Upper lobe of left lung (tissue), 6 donors: ENCODE measurements at regions not wholly inside any gene's neighbourhood (a gene's known extent, or its start where the extent isn't known, plus 50 kb on each side); places are given as distances from the start of the nearest gene placed in this dataset.

Source experiments
- ATAC-seq, 2 donors: fragments of 200-7000 bp; cut with Tn5 transposase; one replicate each; pipeline ENCODE4 v1.9.1; 2022; ENCODE audit warnings: mild to moderate bottlenecking in 2 of 2, moderate library complexity in 2 of 2; ENCODE audit not compliant: low FRiP score in 2 of 2
- DNase-seq, 2 donors: peaks; one replicate each; pipeline ENCODE4 v3.0.0-alpha.2; 2019 to 2020
- H3K27ac ChIP-seq, 4 donors: fragments of 200-600 bp; sonication (generic); one replicate each; pipeline ENCODE4 v1.5.1; 2016 to 2019
- H3K27me3 ChIP-seq, 4 donors: fragments of 200-600 bp; sonication (generic); one replicate each; pipeline ENCODE4 v1.5.1; 2017 to 2019
- H3K36me3 ChIP-seq, 4 donors: fragments of 200-600 bp; sonication (generic); one replicate each; pipeline ENCODE4 v1.5.1; 2016 to 2019
- H3K4me1 ChIP-seq, 4 donors: fragments of 200-600 bp; sonication (generic); one replicate each; pipeline ENCODE4 v1.5.1; 2018 to 2019
- H3K4me3 ChIP-seq, 4 donors: fragments of 200-600 bp; sonication (generic); one replicate each; pipeline ENCODE4 v1.5.1; 2017 to 2019; ENCODE audit warnings: mild to moderate bottlenecking in 2 of 4, moderate library complexity in 1 of 4
- H3K9me3 ChIP-seq, 4 donors: fragments of 200-600 bp; sonication (generic); one replicate each; pipeline ENCODE4 v1.5.1; 2018 to 2019
- CTCF ChIP-seq, 6 experiments: fragments of 450-650 bp in 4 of 6; fragments of 200-600 bp in 2 of 6; sonication (generic) in 2 of 6; IDR thresholded peaks; one replicate each; pipeline ENCODE4 v1.5.1; 2016 to 2019; ENCODE audit warnings: antibody characterized with exemption in 6 of 6
- EP300 ChIP-seq, 4 donors: sonication (generic); formaldehyde crosslinking; IDR thresholded peaks; one replicate each; pipeline ENCODE4 v1.5.1; 2017; ENCODE audit warnings: antibody characterized with exemption in 4 of 4, control low read depth in 2 of 4
- POLR2A ChIP-seq, 4 donors: fragments of 450-650 bp; IDR thresholded peaks; one replicate each; pipeline ENCODE4 v1.5.1; 2016 to 2017; ENCODE audit warnings: antibody characterized with exemption in 4 of 4, mild to moderate bottlenecking in 2 of 4
- POLR2AphosphoS5 ChIP-seq, 2 donors: sonication (generic); formaldehyde crosslinking; IDR thresholded peaks; one replicate each; pipeline ENCODE4 v1.5.1; 2017; ENCODE audit warnings: antibody characterized with exemption in 2 of 2
- WGBS, 2 donors: methylation state at CpG; one replicate each; pipeline ENCODE4 v1.1.5; 2017 to 2018; 5-methylcytosine and 5-hydroxymethylcytosine counted together
- donor health status: DM: no; HTN: no; CAD: no; lungs with moderate emphysema.
- donor health status: DM: no; HTN: yes; CAD: no; lungs with severe emphysema.

GRCh38 chr1:94637121-94637520 lies 95.6 kb upstream of the F3 start:
- H3K27me3 ChIP-seq: no peaks in the 10 kb centered on the region
- H3K27ac ChIP-seq: peak overlapping the region in 1 of 4 donors; percentile 63
- H3K36me3 ChIP-seq: no peaks in the 10 kb centered on the region
- 94% methylated on average over 3 of the region's 3 CpGs for WGBS, 2 donors
- no peak for DNase-seq
- no peaks in the 10 kb centered on the region for H3K9me3 ChIP-seq
- ATAC-seq: no peak
- no peak for TF ChIP-seq POLR2A (IDR thresholded peaks at IDR 0.05)
- no peak for TF ChIP-seq EP300 (IDR thresholded peaks at IDR 0.05)
- no peak for TF ChIP-seq POLR2AphosphoS5 (IDR thresholded peaks at IDR 0.05)
- peaks cover 0 to 11% (median 0%) of the 10 kb centered on the region in 4 donors for H3K4me1 ChIP-seq
- H3K4me3 ChIP-seq: no peak overlapping the region

GRCh38 chr1:94636624-94637023 lies 95.1 kb upstream of the F3 start:
- no peaks in the 10 kb centered on the region for H3K36me3 ChIP-seq
- H3K4me3 ChIP-seq: no peak overlapping the region
- 65 to 71% methylated on average over 3 of the region's 3 CpGs for WGBS, 2 donors
- TF ChIP-seq EP300 (IDR thresholded peaks at IDR 0.05): peak in 2 of 4 donors; percentile 56 to 60
- TF ChIP-seq POLR2AphosphoS5 (IDR thresholded peaks at IDR 0.05): peak; percentile 8 to 23
- no peak for TF ChIP-seq CTCF (IDR thresholded peaks at IDR 0.05)
- no peak for TF ChIP-seq POLR2A (IDR thresholded peaks at IDR 0.05)
- H3K9me3 ChIP-seq: no peaks in the 10 kb centered on the region
- peak overlapping the region in 1 of 4 donors; percentile 54 for H3K27ac ChIP-seq
- DNase-seq (peak in 1 of 2 donors; percentile 56), ATAC-seq (peak in 1 of 2 donors; percentile 89)
- H3K4me1 ChIP-seq: peaks cover 0 to 11% (median 0%) of the 10 kb centered on the region in 4 donors
- H3K27me3 ChIP-seq: no peaks in the 10 kb centered on the region

GRCh38 chr1:94636100-94636499 lies 94.5 kb upstream of the F3 start:
- H3K27ac ChIP-seq: peak overlapping the region in 1 of 4 donors; percentile 54
- ATAC-seq: peak in 1 of 2 donors; percentile 18

GRCh38 chr1:94634977-94635416 lies 93.4 kb upstream of the F3 start:
- H3K36me3 ChIP-seq: no peaks in the 10 kb centered on the region
- TF ChIP-seq EP300 (IDR thresholded peaks at IDR 0.05): no peak
- no peak for TF ChIP-seq POLR2AphosphoS5 (IDR thresholded peaks at IDR 0.05)
- TF ChIP-seq CTCF (IDR thresholded peaks at IDR 0.05): no peak
- TF ChIP-seq POLR2A (IDR thresholded peaks at IDR 0.05): no peak

More at GRCh38 chr1:94636100-94636499, 94.5 kb upstream of the F3 start:
- peaks cover 0 to 11% (median 0%) of the 10 kb centered on the region in 4 donors for H3K4me1 ChIP-seq
- no peaks in the 10 kb centered on the region for H3K36me3 ChIP-seq
- H3K4me3 ChIP-seq: no peak overlapping the region
- 88 to 96% methylated on average over 2 of the region's 2 CpGs for WGBS, 2 donors
- no peak for DNase-seq
- H3K9me3 ChIP-seq: no peaks in the 10 kb centered on the region
- no peaks in the 10 kb centered on the region for H3K27me3 ChIP-seq
- TF ChIP-seq POLR2AphosphoS5 (IDR thresholded peaks at IDR 0.05) (no peak), EP300 (IDR thresholded peaks at IDR 0.05) (no peak), CTCF (IDR thresholded peaks at IDR 0.05) (no peak), POLR2A (IDR thresholded peaks at IDR 0.05) (no peak)

GRCh38 chr1:94633051-94633450 lies 91.5 kb upstream of the F3 start:
- H3K4me1 ChIP-seq: peaks cover 0 to 11% (median 0%) of the 10 kb centered on the region in 4 donors
- no peak for ATAC-seq
- WGBS, 2 donors: 77 to 81% methylated on average over 4 of the region's 4 CpGs
- DNase-seq: no peak
- no peaks in the 10 kb centered on the region for H3K36me3 ChIP-seq
- H3K27me3 ChIP-seq: no peaks in the 10 kb centered on the region
- H3K9me3 ChIP-seq: no peaks in the 10 kb centered on the region
- no peak for TF ChIP-seq POLR2A (IDR thresholded peaks at IDR 0.05)
- TF ChIP-seq EP300 (IDR thresholded peaks at IDR 0.05): no peak
- no peak for TF ChIP-seq CTCF (IDR thresholded peaks at IDR 0.05)
- TF ChIP-seq POLR2AphosphoS5 (IDR thresholded peaks at IDR 0.05): no peak
- H3K27ac ChIP-seq: no peak overlapping the region
- no peak overlapping the region for H3K4me3 ChIP-seq

More at GRCh38 chr1:94634977-94635416, 93.4 kb upstream of the F3 start:
- DNase-seq: no peak
- Histone ChIP-seq H3K27me3 (no peaks in the 10 kb centered on the region), H3K4me3 (no peak overlapping the region), H3K9me3 (no peaks in the 10 kb centered on the region), H3K4me1 (peaks cover 0 to 11% (median 0%) of the 10 kb centered on the region in 4 donors), H3K27ac (no peak overlapping the region)
- WGBS, 2 donors: 82 to 89% methylated on average over 2 of the region's 2 CpGs
- ATAC-seq: peak in 1 of 2 donors; percentile 38
